HEK293 (cell line): ENCODE measurements at regions not wholly inside any gene's neighbourhood (a gene's known extent, or its start where the extent isn't known, plus 50 kb on each side); places are given as distances from the start of the nearest gene placed in this dataset.

Experiments used
- CTCF ChIA-PET: fragments of 350-600 bp; formaldehyde crosslinking; extraction: SDS; loops from one replicate; lab custom pipeline; 2021; ENCODE audit warnings: antibody characterized with exemption; lab: Yijun Ruan, JAX
- POLR2A ChIA-PET: fragments of 300-600 bp; formaldehyde crosslinking; extraction: SDS; loops from one replicate; lab custom pipeline; 2020; ENCODE audit warnings: antibody characterized with exemption, inconsistent platforms; lab: Yijun Ruan, JAX
- H3K27ac ChIP-seq: fragments of 200-500 bp; sonication (Bioruptor generic); 2 replicates; pipeline ENCODE4 v1.5.1; 2014; ENCODE audit warnings: low read depth, low read length, control low read depth, inconsistent platforms; ENCODE audit errors: extremely low read depth
- H3K36me3 ChIP-seq, 2 experiments: fragments of 200-500 bp in 1 of 2; sonication (Bioruptor generic) in 1 of 2; 1 replicate in 1 of 2; 2 replicates in 1 of 2; pipeline ENCODE4 v1.5.1; 2014 to 2017; ENCODE audit warnings: inconsistent platforms in 2 of 2, low read length in 2 of 2; ENCODE audit not compliant: control insufficient read depth in 2 of 2, insufficient read depth in 1 of 2
- H3K4me1 ChIP-seq: fragments of 200-500 bp; sonication (Bioruptor generic); 2 replicates; pipeline ENCODE4 v1.5.1; 2014; ENCODE audit warnings: mild to moderate bottlenecking, low read length, inconsistent platforms; ENCODE audit not compliant: control insufficient read depth, insufficient read depth
- H3K4me3 ChIP-seq: 2 replicates; pipeline ENCODE4 v1.5.1; 2011; ENCODE audit warnings: low read depth, mild to moderate bottlenecking, control low read depth, low read length, moderate library complexity
- H3K9me3 ChIP-seq: fragments of 200-500 bp; sonication (Bioruptor generic); 2 replicates; pipeline ENCODE4 v1.5.1; 2014; ENCODE audit warnings: low read depth, low read length, inconsistent platforms; ENCODE audit not compliant: control insufficient read depth, insufficient read depth
- GLI4 ChIP-seq: fragments of 450-650 bp; formaldehyde crosslinking; IDR thresholded peaks from 2 replicates; pipeline ENCODE4 v1.5.1; 2016; ENCODE audit warnings: missing biosample characterization, missing genetic modification characterization
- HOXC10 ChIP-seq: sonication (generic); formaldehyde crosslinking; IDR thresholded peaks from 2 replicates; pipeline ENCODE4 v1.8.1; 2023; ENCODE audit warnings: mild to moderate bottlenecking, missing genetic modification reagents
- OVOL3 ChIP-seq: fragments of 450-650 bp; formaldehyde crosslinking; IDR thresholded peaks from 2 replicates; pipeline ENCODE4 v1.5.1; 2016; ENCODE audit warnings: missing biosample characterization, missing genetic modification characterization
- ZNF175 ChIP-seq: fragments of 450-650 bp; formaldehyde crosslinking; IDR thresholded peaks from 2 replicates; pipeline ENCODE4 v1.5.1; 2016; ENCODE audit warnings: missing biosample characterization, missing genetic modification characterization
- ZNF423 ChIP-seq: fragments of 450-650 bp; formaldehyde crosslinking; IDR thresholded peaks from 2 replicates; pipeline ENCODE4 v1.5.1; 2016; ENCODE audit warnings: missing biosample characterization, missing genetic modification characterization
- ZNF529 ChIP-seq: fragments of 450-650 bp; formaldehyde crosslinking; IDR thresholded peaks from 2 replicates; pipeline ENCODE4 v1.5.1; 2017; ENCODE audit warnings: missing genetic modification characterization, missing biosample characterization; ENCODE audit not compliant: insufficient replicate concordance
- ZNF530 ChIP-seq: fragments of 450-650 bp; formaldehyde crosslinking; IDR thresholded peaks from 2 replicates; pipeline ENCODE4 v1.5.1; 2016; ENCODE audit warnings: low read depth, missing biosample characterization, missing genetic modification characterization
- ZNF560 ChIP-seq: fragments of 450-650 bp; formaldehyde crosslinking; IDR thresholded peaks from 2 replicates; pipeline ENCODE4 v1.5.1; 2017; ENCODE audit warnings: missing biosample characterization, missing genetic modification characterization, borderline replicate concordance
- ZNF610 ChIP-seq: fragments of 450-650 bp; formaldehyde crosslinking; IDR thresholded peaks from 2 replicates; pipeline ENCODE4 v1.5.1; 2016; ENCODE audit warnings: missing biosample characterization, missing genetic modification characterization, borderline replicate concordance
- ZNF777 ChIP-seq: fragments of 450-650 bp; formaldehyde crosslinking; IDR thresholded peaks from 2 replicates; pipeline ENCODE4 v1.5.1; 2017; ENCODE audit warnings: missing biosample characterization, missing genetic modification characterization, borderline replicate concordance
- ZSCAN30 ChIP-seq: fragments of 450-650 bp; IDR thresholded peaks from 2 replicates; pipeline ENCODE4 v1.5.1; 2018; ENCODE audit warnings: missing biosample characterization, mild to moderate bottlenecking, missing genetic modification characterization, moderate library complexity
- TF ChIP-seq, protein P1 (sequence below): fragments of 450-650 bp; formaldehyde crosslinking; IDR thresholded peaks from 2 replicates; pipeline ENCODE4 v1.5.1; 2016; ENCODE audit warnings: missing biosample characterization, missing genetic modification characterization
- TF ChIP-seq, protein P2 (sequence below): fragments of 450-650 bp; formaldehyde crosslinking; IDR thresholded peaks from 2 replicates; pipeline ENCODE4 v1.5.1; 2016; ENCODE audit warnings: missing biosample characterization, missing genetic modification characterization, low read depth
- TF ChIP-seq, protein P3 (sequence below): fragments of 450-650 bp; formaldehyde crosslinking; IDR thresholded peaks from 2 replicates; pipeline ENCODE4 v1.5.1; 2016; ENCODE audit warnings: missing biosample characterization, missing genetic modification characterization
- TF ChIP-seq, protein P4 (sequence below): fragments of 450-650 bp; formaldehyde crosslinking; IDR thresholded peaks from 2 replicates; pipeline ENCODE4 v1.5.1; 2016; ENCODE audit warnings: missing biosample characterization, missing genetic modification characterization, borderline replicate concordance

DNA sequence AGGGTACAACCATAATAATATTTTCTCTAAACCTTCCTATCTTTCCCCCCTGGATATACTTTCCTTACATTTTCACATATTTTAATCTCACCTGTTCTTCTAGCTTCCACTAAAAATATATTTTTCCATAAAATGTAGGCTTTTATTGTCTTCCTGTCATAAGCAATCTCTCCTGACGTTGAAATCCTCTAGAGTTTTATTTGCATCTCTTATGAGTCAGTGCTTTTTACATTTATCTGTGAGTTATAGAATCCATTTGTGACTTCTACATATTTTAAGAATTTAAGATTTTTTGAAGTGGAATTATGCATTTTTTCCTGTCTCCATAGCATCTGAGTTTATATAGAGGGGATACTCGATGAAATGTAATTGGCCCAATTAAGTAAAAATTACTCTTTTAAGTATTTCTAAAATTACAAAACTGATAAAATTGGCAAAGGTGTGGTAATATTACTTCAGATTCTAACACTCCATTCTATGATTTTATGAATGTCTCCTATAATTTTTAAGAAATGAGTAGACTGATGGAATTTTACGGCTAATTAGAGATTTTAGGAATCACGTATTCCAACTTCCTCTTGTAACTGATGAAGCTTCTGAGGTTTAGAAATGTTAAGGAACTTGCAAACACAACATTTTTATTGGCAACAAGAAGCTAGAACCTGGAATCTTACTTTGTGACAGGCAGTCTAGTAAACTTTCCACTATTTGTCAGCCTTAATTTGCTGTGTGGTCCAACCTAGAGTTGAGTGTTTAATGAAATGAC, 422.9 kb upstream of the SEMA3A start:
- Histone ChIP-seq H3K4me3 (no peak overlapping the region), H3K4me1 (no peaks in the 10 kb centered on the region), H3K36me3 (no peaks in the 10 kb centered on the region), H3K27ac (no peak overlapping the region), H3K9me3 (no peaks in the 10 kb centered on the region)
- ChIA-PET POLR2A (no interaction called here), CTCF (no interaction called here)
- TF ChIP-seq, protein P1, sequence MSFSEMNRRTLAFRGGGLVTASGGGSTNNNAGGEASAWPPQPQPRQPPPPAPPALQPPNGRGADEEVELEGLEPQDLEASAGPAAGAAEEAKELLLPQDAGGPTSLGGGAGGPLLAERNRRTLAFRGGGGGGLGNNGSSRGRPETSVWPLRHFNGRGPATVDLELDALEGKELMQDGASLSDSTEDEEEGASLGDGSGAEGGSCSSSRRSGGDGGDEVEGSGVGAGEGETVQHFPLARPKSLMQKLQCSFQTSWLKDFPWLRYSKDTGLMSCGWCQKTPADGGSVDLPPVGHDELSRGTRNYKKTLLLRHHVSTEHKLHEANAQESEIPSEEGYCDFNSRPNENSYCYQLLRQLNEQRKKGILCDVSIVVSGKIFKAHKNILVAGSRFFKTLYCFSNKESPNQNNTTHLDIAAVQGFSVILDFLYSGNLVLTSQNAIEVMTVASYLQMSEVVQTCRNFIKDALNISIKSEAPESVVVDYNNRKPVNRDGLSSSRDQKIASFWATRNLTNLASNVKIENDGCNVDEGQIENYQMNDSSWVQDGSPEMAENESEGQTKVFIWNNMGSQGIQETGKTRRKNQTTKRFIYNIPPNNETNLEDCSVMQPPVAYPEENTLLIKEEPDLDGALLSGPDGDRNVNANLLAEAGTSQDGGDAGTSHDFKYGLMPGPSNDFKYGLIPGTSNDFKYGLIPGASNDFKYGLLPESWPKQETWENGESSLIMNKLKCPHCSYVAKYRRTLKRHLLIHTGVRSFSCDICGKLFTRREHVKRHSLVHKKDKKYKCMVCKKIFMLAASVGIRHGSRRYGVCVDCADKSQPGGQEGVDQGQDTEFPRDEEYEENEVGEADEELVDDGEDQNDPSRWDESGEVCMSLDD (tag by site-specific recombination) = no peak
- TF ChIP-seq, protein P2, sequence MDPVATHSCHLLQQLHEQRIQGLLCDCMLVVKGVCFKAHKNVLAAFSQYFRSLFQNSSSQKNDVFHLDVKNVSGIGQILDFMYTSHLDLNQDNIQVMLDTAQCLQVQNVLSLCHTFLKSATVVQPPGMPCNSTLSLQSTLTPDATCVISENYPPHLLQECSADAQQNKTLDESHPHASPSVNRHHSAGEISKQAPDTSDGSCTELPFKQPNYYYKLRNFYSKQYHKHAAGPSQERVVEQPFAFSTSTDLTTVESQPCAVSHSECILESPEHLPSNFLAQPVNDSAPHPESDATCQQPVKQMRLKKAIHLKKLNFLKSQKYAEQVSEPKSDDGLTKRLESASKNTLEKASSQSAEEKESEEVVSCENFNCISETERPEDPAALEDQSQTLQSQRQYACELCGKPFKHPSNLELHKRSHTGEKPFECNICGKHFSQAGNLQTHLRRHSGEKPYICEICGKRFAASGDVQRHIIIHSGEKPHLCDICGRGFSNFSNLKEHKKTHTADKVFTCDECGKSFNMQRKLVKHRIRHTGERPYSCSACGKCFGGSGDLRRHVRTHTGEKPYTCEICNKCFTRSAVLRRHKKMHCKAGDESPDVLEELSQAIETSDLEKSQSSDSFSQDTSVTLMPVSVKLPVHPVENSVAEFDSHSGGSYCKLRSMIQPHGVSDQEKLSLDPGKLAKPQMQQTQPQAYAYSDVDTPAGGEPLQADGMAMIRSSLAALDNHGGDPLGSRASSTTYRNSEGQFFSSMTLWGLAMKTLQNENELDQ = no peak
- TF ChIP-seq ZNF560 (tag by site-specific recombination) (no peak), GLI4 (no peak), ZNF777 (tag by site-specific recombination) (no peak), HOXC10 (CRISPR knock-in tag) (no peak), ZNF423 (no peak), ZNF530 (tag by site-specific recombination) (no peak), OVOL3 (no peak), ZNF529 (tag by site-specific recombination) (no peak), ZNF610 (tag by site-specific recombination) (no peak), ZNF175 (tag by site-specific recombination) (no peak), ZSCAN30 (tag by site-specific recombination) (no peak)
- TF ChIP-seq, protein P3, sequence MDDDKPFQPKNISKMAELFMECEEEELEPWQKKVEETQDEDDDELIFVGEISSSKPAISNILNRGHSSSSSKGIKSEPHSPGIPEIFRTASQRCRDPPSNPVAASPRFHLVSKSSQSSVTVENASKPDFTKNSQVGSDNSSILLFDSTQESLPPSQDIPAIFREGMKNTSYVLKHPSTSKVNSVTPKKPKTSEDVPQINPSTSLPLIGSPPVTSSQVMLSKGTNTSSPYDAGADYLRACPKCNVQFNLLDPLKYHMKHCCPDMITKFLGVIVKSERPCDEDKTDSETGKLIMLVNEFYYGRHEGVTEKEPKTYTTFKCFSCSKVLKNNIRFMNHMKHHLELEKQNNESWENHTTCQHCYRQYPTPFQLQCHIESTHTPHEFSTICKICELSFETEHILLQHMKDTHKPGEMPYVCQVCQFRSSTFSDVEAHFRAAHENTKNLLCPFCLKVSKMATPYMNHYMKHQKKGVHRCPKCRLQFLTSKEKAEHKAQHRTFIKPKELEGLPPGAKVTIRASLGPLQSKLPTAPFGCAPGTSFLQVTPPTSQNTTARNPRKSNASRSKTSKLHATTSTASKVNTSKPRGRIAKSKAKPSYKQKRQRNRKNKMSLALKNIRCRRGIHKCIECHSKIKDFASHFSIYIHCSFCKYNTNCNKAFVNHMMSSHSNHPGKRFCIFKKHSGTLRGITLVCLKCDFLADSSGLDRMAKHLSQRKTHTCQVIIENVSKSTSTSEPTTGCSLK (tag by site-specific recombination) = no peak
- TF ChIP-seq, protein P4, sequence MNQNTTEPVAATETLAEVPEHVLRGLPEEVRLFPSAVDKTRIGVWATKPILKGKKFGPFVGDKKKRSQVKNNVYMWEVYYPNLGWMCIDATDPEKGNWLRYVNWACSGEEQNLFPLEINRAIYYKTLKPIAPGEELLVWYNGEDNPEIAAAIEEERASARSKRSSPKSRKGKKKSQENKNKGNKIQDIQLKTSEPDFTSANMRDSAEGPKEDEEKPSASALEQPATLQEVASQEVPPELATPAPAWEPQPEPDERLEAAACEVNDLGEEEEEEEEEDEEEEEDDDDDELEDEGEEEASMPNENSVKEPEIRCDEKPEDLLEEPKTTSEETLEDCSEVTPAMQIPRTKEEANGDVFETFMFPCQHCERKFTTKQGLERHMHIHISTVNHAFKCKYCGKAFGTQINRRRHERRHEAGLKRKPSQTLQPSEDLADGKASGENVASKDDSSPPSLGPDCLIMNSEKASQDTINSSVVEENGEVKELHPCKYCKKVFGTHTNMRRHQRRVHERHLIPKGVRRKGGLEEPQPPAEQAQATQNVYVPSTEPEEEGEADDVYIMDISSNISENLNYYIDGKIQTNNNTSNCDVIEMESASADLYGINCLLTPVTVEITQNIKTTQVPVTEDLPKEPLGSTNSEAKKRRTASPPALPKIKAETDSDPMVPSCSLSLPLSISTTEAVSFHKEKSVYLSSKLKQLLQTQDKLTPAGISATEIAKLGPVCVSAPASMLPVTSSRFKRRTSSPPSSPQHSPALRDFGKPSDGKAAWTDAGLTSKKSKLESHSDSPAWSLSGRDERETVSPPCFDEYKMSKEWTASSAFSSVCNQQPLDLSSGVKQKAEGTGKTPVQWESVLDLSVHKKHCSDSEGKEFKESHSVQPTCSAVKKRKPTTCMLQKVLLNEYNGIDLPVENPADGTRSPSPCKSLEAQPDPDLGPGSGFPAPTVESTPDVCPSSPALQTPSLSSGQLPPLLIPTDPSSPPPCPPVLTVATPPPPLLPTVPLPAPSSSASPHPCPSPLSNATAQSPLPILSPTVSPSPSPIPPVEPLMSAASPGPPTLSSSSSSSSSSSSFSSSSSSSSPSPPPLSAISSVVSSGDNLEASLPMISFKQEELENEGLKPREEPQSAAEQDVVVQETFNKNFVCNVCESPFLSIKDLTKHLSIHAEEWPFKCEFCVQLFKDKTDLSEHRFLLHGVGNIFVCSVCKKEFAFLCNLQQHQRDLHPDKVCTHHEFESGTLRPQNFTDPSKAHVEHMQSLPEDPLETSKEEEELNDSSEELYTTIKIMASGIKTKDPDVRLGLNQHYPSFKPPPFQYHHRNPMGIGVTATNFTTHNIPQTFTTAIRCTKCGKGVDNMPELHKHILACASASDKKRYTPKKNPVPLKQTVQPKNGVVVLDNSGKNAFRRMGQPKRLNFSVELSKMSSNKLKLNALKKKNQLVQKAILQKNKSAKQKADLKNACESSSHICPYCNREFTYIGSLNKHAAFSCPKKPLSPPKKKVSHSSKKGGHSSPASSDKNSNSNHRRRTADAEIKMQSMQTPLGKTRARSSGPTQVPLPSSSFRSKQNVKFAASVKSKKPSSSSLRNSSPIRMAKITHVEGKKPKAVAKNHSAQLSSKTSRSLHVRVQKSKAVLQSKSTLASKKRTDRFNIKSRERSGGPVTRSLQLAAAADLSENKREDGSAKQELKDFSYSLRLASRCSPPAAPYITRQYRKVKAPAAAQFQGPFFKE = no peak
